GM19023 (cell line): ENCODE measurements at regions not wholly inside any gene's neighbourhood (a gene's known extent, or its start where the extent isn't known, plus 50 kb on each side); places are given as distances from the start of the nearest gene placed in this dataset.

Experiments
- ATAC-seq: cut with Tn5 transposase; IDR thresholded peaks from one replicate; pipeline ENCODE4 v1.9.1; 2021; ENCODE audit warnings: mild to moderate bottlenecking, moderate library complexity; ENCODE audit not compliant: unreplicated experiment

GRCh38 chr2:46239175-46239846 is 57.9 kb upstream of the EPAS1 start:
- no peak for ATAC-seq

- ATAC-seq = peak; percentile 63
These were observed 57.4 kb upstream of the EPAS1 start for GRCh38 chr2:46239847-46240181.

- ATAC-seq = no peak
These were observed 55.9 kb upstream of the EPAS1 start for GRCh38 chr2:46241344-46241743.

GRCh38 chr2:46245869-46246268 is 51.3 kb upstream of the EPAS1 start:
- ATAC-seq = no peak

- ATAC-seq = peak; percentile 79
These were observed 50.4 kb upstream of the EPAS1 start for GRCh38 chr2:46246790-46247189.
